Neuronal stem cell (in vitro differentiated cells): ENCODE measurements at regions not wholly inside any gene's neighbourhood (a gene's known extent, or its start where the extent isn't known, plus 50 kb on each side); places are given as distances from the start of the nearest gene placed in this dataset.

Experiments used
- DNase-seq: peaks from one replicate; pipeline ENCODE4 v3.0.0-alpha.2; 2013; ENCODE audit warnings: low spot score
- H2AFZ ChIP-seq: one replicate; pipeline ENCODE4 v1.6.1; 2013; ENCODE audit warnings: mild to moderate bottlenecking, low read length, inconsistent platforms
- H2AK5ac ChIP-seq: 2 replicates; pipeline ENCODE4 v1.6.1; 2013; ENCODE audit warnings: low read depth, mild to moderate bottlenecking, inconsistent platforms, low read length, moderate library complexity, mixed read lengths
- H2BK120ac ChIP-seq: 2 replicates; pipeline ENCODE4 v1.6.1; 2013; ENCODE audit warnings: low read depth, mild to moderate bottlenecking, inconsistent platforms, low read length, moderate library complexity, mixed read lengths
- H2BK12ac ChIP-seq: one replicate; pipeline ENCODE4 v1.6.1; 2013; ENCODE audit warnings: low read length, inconsistent platforms
- H2BK15ac ChIP-seq: 2 replicates; pipeline ENCODE4 v1.6.1; 2013; ENCODE audit warnings: mild to moderate bottlenecking, low read length, inconsistent platforms, mixed read lengths
- H2BK5ac ChIP-seq: one replicate; pipeline ENCODE4 v1.6.1; 2013; ENCODE audit warnings: inconsistent platforms, mild to moderate bottlenecking, low read length, moderate library complexity
- H3K14ac ChIP-seq: one replicate; pipeline ENCODE4 v1.6.1; 2013; ENCODE audit warnings: low read length, inconsistent platforms
- H3K18ac ChIP-seq: 2 replicates; pipeline ENCODE4 v1.6.1; 2013; ENCODE audit warnings: low read length, inconsistent platforms
- H3K23ac ChIP-seq: 2 replicates; pipeline ENCODE4 v1.6.1; 2013; ENCODE audit warnings: low read depth, mild to moderate bottlenecking, mixed read lengths, low read length, inconsistent platforms; ENCODE audit not compliant: poor library complexity
- H3K27ac ChIP-seq: replicated peaks from 3 replicates; pipeline ENCODE4 v1.5.1; 2013; ENCODE audit warnings: low read length, inconsistent platforms
- H3K27me3 ChIP-seq, 3 experiments: 2 replicates each; pipeline ENCODE4 v1.6.1; 2013; ENCODE audit warnings: low read length in 3 of 3, mild to moderate bottlenecking in 2 of 3, inconsistent platforms in 1 of 3, low read depth in 1 of 3, mixed read lengths in 1 of 3, moderate library complexity in 1 of 3; ENCODE audit not compliant: control insufficient read depth in 3 of 3, insufficient read depth in 3 of 3
- H3K36me3 ChIP-seq, 2 donors: replicated peaks in 1 of 2; 2 replicates each; pipeline ENCODE4 v1.6.1; 2013; ENCODE audit warnings: low read length in 2 of 2; ENCODE audit not compliant: control insufficient read depth in 2 of 2, insufficient read depth in 2 of 2
- H3K4ac ChIP-seq: 2 replicates; pipeline ENCODE4 v1.6.1; 2013; ENCODE audit warnings: inconsistent platforms, mild to moderate bottlenecking, low read length, moderate library complexity
- H3K4me1 ChIP-seq, 2 donors: 1 replicate in 1 of 2; 2 replicates in 1 of 2; pipeline ENCODE4 v1.6.1; 2013; ENCODE audit warnings: low read length in 2 of 2, low read depth in 1 of 2; ENCODE audit not compliant: control insufficient read depth in 2 of 2, insufficient read depth in 1 of 2
- H3K4me2 ChIP-seq: one replicate; pipeline ENCODE4 v1.6.1; 2013; ENCODE audit warnings: mild to moderate bottlenecking, low read length, inconsistent platforms; ENCODE audit not compliant: insufficient read depth, poor library complexity, severe bottlenecking
- H3K4me3 ChIP-seq, 2 donors: 2 replicates each; pipeline ENCODE4 v1.5.1; 2013; ENCODE audit warnings: low read length in 2 of 2, mild to moderate bottlenecking in 2 of 2, inconsistent platforms in 1 of 2, moderate library complexity in 1 of 2
- H3K79me1 ChIP-seq: one replicate; pipeline ENCODE4 v1.6.1; 2013; ENCODE audit warnings: low read depth, mild to moderate bottlenecking, inconsistent platforms, low read length, moderate library complexity
- H3K9ac ChIP-seq: one replicate; pipeline ENCODE4 v1.6.1; 2013; ENCODE audit warnings: mild to moderate bottlenecking, low read depth, low read length, inconsistent platforms; ENCODE audit not compliant: poor library complexity
- H3K9me3 ChIP-seq, 2 donors: replicated peaks in 1 of 2; 2 replicates each; pipeline versions ENCODE3 to v1.6.1; 2013; ENCODE audit warnings: low read length in 2 of 2, mild to moderate bottlenecking in 2 of 2, inconsistent platforms in 1 of 2, low read depth in 1 of 2, mixed read lengths in 1 of 2, moderate library complexity in 1 of 2; ENCODE audit not compliant: control insufficient read depth in 2 of 2, insufficient read depth in 1 of 2
- H4K8ac ChIP-seq: one replicate; pipeline ENCODE4 v1.6.1; 2013; ENCODE audit warnings: low read depth, mild to moderate bottlenecking, inconsistent platforms, low read length, moderate library complexity
- H4K91ac ChIP-seq: one replicate; pipeline ENCODE4 v1.6.1; 2013; ENCODE audit warnings: low read length, low read depth, mild to moderate bottlenecking, inconsistent platforms; ENCODE audit not compliant: poor library complexity
- WGBS, 2 donors: extraction: QIAGEN DNeasy Blood & Tissue Kit; methylation state at CpG; one replicate each; pipeline ENCODE4 v1.1.7; 2013; ENCODE audit warnings: missing lambda C conversion rate in 2 of 2, mixed read lengths in 1 of 2; ENCODE audit not compliant: insufficient read length in 2 of 2, insufficient replicate concordance in 1 of 2; ENCODE audit errors: extremely low coverage in 2 of 2; 5-methylcytosine and 5-hydroxymethylcytosine counted together

DNA sequence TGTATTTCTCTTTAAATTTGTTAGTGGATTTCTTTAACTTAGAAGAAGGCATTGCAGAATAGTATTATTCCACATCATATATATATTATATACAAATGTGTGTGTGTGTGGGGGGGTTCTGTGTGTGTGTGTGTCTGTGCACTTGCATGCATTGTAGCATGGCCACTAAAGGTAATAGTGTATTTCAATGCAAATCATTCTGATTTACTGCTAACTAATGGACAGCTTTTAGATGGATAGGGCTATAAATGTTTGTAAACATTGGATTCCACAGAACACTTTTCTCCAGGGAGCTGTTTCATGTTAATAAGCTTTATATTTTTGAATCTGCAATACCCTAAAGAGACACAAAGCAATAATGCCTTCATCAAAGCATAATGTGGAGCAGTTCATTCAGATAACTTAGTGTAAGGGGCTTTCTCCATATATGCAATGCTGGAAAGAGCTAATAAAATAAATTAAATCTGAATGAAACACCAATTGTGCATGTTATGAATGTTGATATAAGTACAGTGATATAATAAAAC is 496.7 kb upstream of the CDH9 start:
- Histone ChIP-seq H3K4me3 (no peak overlapping the region), H3K4me1 (no peaks in the 10 kb centered on the region), H3K27ac (no peak overlapping the region), H3K79me1 (no peaks in the 10 kb centered on the region), H2BK12ac (no peak overlapping the region), H3K23ac (no peak overlapping the region), H3K4me2 (no peak overlapping the region), H2BK5ac (no peak overlapping the region), H3K4ac (no peak overlapping the region), H2BK120ac (no peak overlapping the region), H2AFZ (no peak overlapping the region), H3K27me3 (no peaks in the 10 kb centered on the region), H3K9ac (no peak overlapping the region), H3K14ac (no peak overlapping the region), H4K91ac (no peak overlapping the region), H4K8ac (no peak overlapping the region), H3K18ac (no peak overlapping the region), H3K36me3 (no peaks in the 10 kb centered on the region), H3K9me3 (no peaks in the 10 kb centered on the region), H2BK15ac (no peak overlapping the region), H2AK5ac (no peak overlapping the region)
- DNase-seq = no peak

DNA sequence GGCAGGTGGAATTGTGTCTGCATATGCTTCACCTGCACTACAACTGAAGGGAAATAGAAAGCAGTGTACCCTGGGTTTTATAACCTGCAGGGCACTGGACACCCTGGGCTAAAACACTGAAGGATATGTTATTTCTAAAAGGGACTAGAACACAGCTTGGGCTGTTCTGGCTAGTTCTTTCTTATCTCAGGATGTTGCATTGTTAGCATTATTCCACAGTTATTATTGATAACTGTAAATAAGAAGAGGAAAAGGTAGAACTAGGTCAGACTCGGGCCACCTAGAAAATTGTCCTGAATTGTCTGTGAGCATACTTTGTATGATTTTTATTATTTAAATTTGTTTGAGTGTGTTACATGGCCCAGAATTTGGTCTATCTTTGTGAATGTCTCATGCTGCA is 493.9 kb upstream of the CDH9 start:
- no peak overlapping the region for H2AK5ac ChIP-seq
- DNase-seq = no peak

DNA sequence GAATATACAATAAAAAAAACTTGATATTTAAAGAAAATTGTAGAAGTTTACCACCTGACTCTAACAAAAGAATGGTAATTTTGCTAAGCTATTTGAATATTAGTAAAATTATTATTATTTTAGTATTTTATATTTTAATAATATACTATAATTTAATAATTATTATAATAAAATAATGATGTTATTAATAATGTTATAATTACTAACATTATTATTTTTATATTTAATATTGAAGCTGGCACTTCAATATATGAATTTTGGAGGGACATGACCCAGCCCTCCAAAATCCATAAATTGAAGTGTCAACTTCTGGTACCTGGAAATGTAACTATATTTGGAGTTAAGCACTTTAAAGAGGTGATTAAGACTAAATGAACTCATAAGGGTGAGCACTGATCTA is 486.1 kb upstream of the CDH9 start:
- Histone ChIP-seq H3K4ac (no peak overlapping the region), H2AFZ (no peak overlapping the region)

More for the DNA sequence above, 493.9 kb upstream of the CDH9 start:
- no peak overlapping the region for H4K91ac ChIP-seq
- no peak overlapping the region for H2AFZ ChIP-seq
- no peak overlapping the region for H3K27ac ChIP-seq
- no peak overlapping the region for H3K23ac ChIP-seq
- no peak overlapping the region for H2BK120ac ChIP-seq
- no CpG with 5 or more reads among the region's 1 CpG for WGBS, 2 donors
- no peaks in the 10 kb centered on the region for H3K36me3 ChIP-seq
- no peaks in the 10 kb centered on the region for H3K79me1 ChIP-seq
- H3K4me1 ChIP-seq = no peaks in the 10 kb centered on the region
- H3K4ac ChIP-seq = no peak overlapping the region
- H3K9me3 ChIP-seq = no peaks in the 10 kb centered on the region
- H3K14ac ChIP-seq = no peak overlapping the region
- no peak overlapping the region for H4K8ac ChIP-seq
- H3K18ac ChIP-seq = no peak overlapping the region
- H2BK12ac ChIP-seq = no peak overlapping the region
- H3K4me3 ChIP-seq = no peak overlapping the region
- no peak overlapping the region for H2BK5ac ChIP-seq
- H2BK15ac ChIP-seq = no peak overlapping the region
- no peak overlapping the region for H3K9ac ChIP-seq
- H3K4me2 ChIP-seq = no peak overlapping the region
- no peaks in the 10 kb centered on the region for H3K27me3 ChIP-seq

DNA sequence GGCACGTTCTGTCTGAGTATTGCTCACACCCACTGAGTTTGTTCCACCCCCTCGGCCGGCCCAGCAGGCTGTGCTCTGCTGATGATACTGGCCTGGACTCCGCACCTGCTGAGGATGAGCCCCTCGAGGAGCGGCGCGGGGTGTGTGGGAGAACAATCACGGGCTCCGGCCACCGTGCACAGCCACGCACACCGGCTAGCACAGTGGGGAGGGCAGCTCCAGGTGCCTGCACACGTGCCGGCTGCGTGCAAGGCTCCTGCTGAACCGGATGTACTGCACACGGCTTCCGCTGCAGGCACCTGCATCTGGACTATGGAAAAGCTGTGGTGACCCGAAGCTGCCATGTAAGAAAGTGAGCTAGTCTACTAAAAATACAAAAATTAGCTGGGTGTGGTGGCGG is 485.2 kb upstream of the CDH9 start:
- peak overlapping the region; percentile 100 for H3K14ac ChIP-seq
- H3K27ac ChIP-seq = no peak overlapping the region
- H4K91ac ChIP-seq = no peak overlapping the region
- peak overlapping the region; percentile 92 for H4K8ac ChIP-seq
- no peak overlapping the region for H2BK5ac ChIP-seq
- H3K4ac ChIP-seq = no peak overlapping the region
- H3K4me1 ChIP-seq = no peaks in the 10 kb centered on the region
- no peaks in the 10 kb centered on the region for H3K79me1 ChIP-seq
- no peak overlapping the region for H3K4me3 ChIP-seq
- H3K27me3 ChIP-seq = no peaks in the 10 kb centered on the region
- DNase-seq = no peak
- H2BK12ac ChIP-seq = no peak overlapping the region
- H3K36me3 ChIP-seq = no peaks in the 10 kb centered on the region
- H3K18ac ChIP-seq = peak overlapping the region; percentile 64
- no peak overlapping the region for H2BK15ac ChIP-seq
- WGBS, 2 donors = no CpG with 5 or more reads among the region's 21 CpGs
- no peak overlapping the region for H3K4me2 ChIP-seq
- H3K9ac ChIP-seq = no peak overlapping the region
- H2AK5ac ChIP-seq = no peak overlapping the region
- peak overlapping the region; percentile 85 for H3K23ac ChIP-seq
- peak overlapping the region; percentile 29 for H2AFZ ChIP-seq
- H3K9me3 ChIP-seq = no peaks in the 10 kb centered on the region
- no peak overlapping the region for H2BK120ac ChIP-seq

More for the DNA sequence above, 486.1 kb upstream of the CDH9 start:
- Histone ChIP-seq H3K27me3 (no peaks in the 10 kb centered on the region), H3K18ac (no peak overlapping the region), H2BK120ac (no peak overlapping the region), H3K23ac (no peak overlapping the region), H2AK5ac (no peak overlapping the region), H3K9ac (no peak overlapping the region), H2BK5ac (no peak overlapping the region), H3K79me1 (no peaks in the 10 kb centered on the region), H3K36me3 (no peaks in the 10 kb centered on the region), H3K4me2 (no peak overlapping the region), H3K27ac (no peak overlapping the region), H4K91ac (no peak overlapping the region), H2BK12ac (no peak overlapping the region), H2BK15ac (no peak overlapping the region), H3K4me3 (no peak overlapping the region), H4K8ac (no peak overlapping the region), H3K9me3 (no peaks in the 10 kb centered on the region), H3K4me1 (no peaks in the 10 kb centered on the region), H3K14ac (no peak overlapping the region)
- no peak for DNase-seq
